SJCRH30 (cell line): ENCODE measurements at regions not wholly inside any gene's neighbourhood (a gene's known extent, or its start where the extent isn't known, plus 50 kb on each side); places are given as distances from the start of the nearest gene placed in this dataset.

Experiments
- DNase-seq, 2 experiments: peaks; one replicate each; pipeline ENCODE4 v3.0.0-alpha.2; 2015 to 2020
- H3K27ac ChIP-seq: fragments of 250-450 bp; sonication (Bioruptor Pico); 2 replicates; pipeline ENCODE4 v1.5.1; 2020; ENCODE audit warnings: mild to moderate bottlenecking, moderate library complexity
- H3K27me3 ChIP-seq: fragments of 250-450 bp; sonication (Bioruptor Pico); 2 replicates; pipeline ENCODE4 v1.5.1; 2020; ENCODE audit warnings: mild to moderate bottlenecking, moderate library complexity
- H3K36me3 ChIP-seq: fragments of 250-450 bp; sonication (Bioruptor Pico); 2 replicates; pipeline ENCODE4 v1.5.1; 2020; ENCODE audit warnings: mild to moderate bottlenecking, moderate library complexity
- H3K4me1 ChIP-seq: fragments of 250-450 bp; sonication (Bioruptor Pico); 2 replicates; pipeline ENCODE4 v1.5.1; 2020; ENCODE audit warnings: mild to moderate bottlenecking, moderate library complexity
- H3K4me3 ChIP-seq: fragments of 250-450 bp; sonication (Bioruptor Pico); 2 replicates; pipeline ENCODE4 v1.5.1; 2020; ENCODE audit warnings: mild to moderate bottlenecking, moderate library complexity
- H3K9me3 ChIP-seq: fragments of 250-450 bp; sonication (Bioruptor Pico); replicated peaks from 2 replicates; pipeline ENCODE4 v1.5.1; 2020; ENCODE audit warnings: mild to moderate bottlenecking, moderate library complexity

DNA sequence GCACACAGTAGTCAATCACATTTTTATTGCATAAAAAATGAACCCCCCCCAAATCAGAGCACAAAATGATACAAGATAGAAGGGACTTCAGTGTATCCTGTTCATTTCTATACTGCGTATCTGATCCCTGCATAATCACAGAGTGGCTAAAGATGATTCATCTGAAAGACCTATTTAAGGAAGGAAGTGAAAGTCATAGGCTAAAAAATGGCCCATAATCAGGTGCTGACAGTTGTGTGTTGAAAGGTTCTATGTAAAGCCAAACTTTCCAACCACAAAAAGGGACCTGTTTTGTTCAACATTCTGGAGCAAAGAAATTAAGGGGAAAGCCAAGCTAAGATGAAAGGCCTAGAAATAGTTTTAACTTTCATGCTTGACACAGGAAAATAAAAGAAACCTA lies 147.8 kb upstream of the ATP2B1 start:
- Histone ChIP-seq H3K36me3 (0 out of 2 replicates have a peak, but pooled peaks cover 2% of the 10 kb centered on the region), H3K9me3 (no peaks in the 10 kb centered on the region), H3K27me3 (no peaks in the 10 kb centered on the region), H3K4me1 (peaks cover 5% of the 10 kb centered on the region), H3K27ac (no peak overlapping the region), H3K4me3 (no peak overlapping the region)
- peak in 1 of 2 experiments; percentile 34 for DNase-seq

- Histone ChIP-seq H3K36me3 (no peaks in the 10 kb centered on the region), H3K4me1 (no peaks in the 10 kb centered on the region), H3K27me3 (no peaks in the 10 kb centered on the region), H3K4me3 (no peak overlapping the region), H3K9me3 (no peaks in the 10 kb centered on the region), H3K27ac (no peak overlapping the region)
- DNase-seq: no peak
Observed at GRCh38 chr12:89848732-89849131, 140.1 kb upstream of the ATP2B1 start.

- H3K36me3 ChIP-seq: no peaks in the 10 kb centered on the region
- no peaks in the 10 kb centered on the region for H3K9me3 ChIP-seq
- H3K27me3 ChIP-seq: no peaks in the 10 kb centered on the region
- no peak overlapping the region for H3K4me3 ChIP-seq
- no peaks in the 10 kb centered on the region for H3K4me1 ChIP-seq
- H3K27ac ChIP-seq: no peak overlapping the region
- DNase-seq: no peak
Observed at GRCh38 chr12:89846473-89847055, 137.9 kb upstream of the ATP2B1 start.

GRCh38 chr12:89845767-89846166 lies 137.1 kb upstream of the ATP2B1 start:
- no peaks in the 10 kb centered on the region for H3K36me3 ChIP-seq
- no peaks in the 10 kb centered on the region for H3K4me1 ChIP-seq
- no peak for DNase-seq
- H3K4me3 ChIP-seq: no peak overlapping the region
- no peaks in the 10 kb centered on the region for H3K27me3 ChIP-seq
- H3K9me3 ChIP-seq: no peaks in the 10 kb centered on the region
- no peak overlapping the region for H3K27ac ChIP-seq

DNA sequence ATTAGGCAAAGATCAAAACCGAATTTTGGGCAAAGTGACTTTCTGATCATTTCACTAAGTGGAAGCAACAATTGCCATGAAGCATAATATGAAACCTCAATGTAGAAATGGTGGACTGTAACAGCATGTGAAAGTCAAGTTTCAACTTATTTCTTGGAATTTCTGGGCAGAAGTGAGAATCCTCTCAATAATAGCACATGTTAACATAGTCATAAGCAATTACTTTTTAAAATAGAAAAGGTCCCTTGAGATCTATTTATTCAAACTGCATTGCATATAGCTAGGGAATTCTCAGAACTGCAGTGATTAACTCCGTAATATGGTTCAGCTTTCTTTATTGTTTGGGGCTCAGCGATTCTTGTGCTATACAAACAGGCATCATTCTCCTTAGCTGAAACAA lies 136.7 kb upstream of the ATP2B1 start:
- Histone ChIP-seq H3K27ac (no peak overlapping the region), H3K4me3 (no peak overlapping the region), H3K27me3 (no peaks in the 10 kb centered on the region)

GRCh38 chr12:89844539-89844938 lies 135.9 kb upstream of the ATP2B1 start:
- H3K4me3 ChIP-seq: no peak overlapping the region

More for the DNA sequence above, 136.7 kb upstream of the ATP2B1 start:
- DNase-seq: no peak
- H3K36me3 ChIP-seq: no peaks in the 10 kb centered on the region
- no peaks in the 10 kb centered on the region for H3K9me3 ChIP-seq
- no peaks in the 10 kb centered on the region for H3K4me1 ChIP-seq

DNA sequence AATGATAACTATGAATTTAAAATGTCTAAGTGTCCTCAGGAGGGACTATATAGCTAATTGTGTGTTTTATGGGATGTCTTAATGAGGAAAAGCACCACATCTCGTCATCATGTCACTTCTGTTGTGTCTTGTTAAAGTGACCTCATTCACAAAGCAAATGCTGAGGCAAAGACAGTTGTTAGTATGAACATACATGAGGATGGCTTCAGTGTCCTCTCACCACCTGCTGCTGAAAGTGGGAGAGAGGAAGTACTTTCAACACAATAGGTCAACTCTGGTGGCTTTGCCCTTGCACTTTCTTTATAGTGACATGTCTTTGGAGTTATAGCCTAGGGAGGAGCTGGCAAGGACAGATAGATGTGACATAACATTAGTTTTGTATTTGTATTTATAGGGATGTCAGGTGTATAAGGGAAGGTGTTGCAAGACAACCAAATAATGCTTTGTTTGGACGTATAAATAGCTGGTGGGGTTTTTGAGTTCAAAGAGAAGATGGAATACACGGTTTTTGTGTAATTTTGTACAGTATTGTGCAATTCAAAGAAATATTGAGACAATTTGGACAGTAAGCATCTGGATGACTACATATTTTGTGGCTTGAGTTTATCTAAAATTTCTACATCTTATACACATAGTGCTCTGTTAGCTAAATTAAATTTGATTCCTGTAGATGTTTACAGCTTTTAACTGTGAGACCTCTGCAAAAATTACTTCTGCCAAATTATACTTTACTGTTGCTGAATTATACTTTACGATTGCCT lies 131.7 kb upstream of the ATP2B1 start:
- Histone ChIP-seq H3K27me3 (no peaks in the 10 kb centered on the region), H3K9me3 (no peaks in the 10 kb centered on the region), H3K36me3 (no peaks in the 10 kb centered on the region), H3K4me3 (no peak overlapping the region), H3K4me1 (peaks cover 10% of the 10 kb centered on the region; the same call in 1 of the 2 replicates), H3K27ac (no peak overlapping the region)
- no peak for DNase-seq

More at GRCh38 chr12:89844539-89844938, 135.9 kb upstream of the ATP2B1 start:
- Histone ChIP-seq H3K9me3 (no peaks in the 10 kb centered on the region), H3K27ac (no peak overlapping the region), H3K27me3 (no peaks in the 10 kb centered on the region), H3K4me1 (no peaks in the 10 kb centered on the region), H3K36me3 (no peaks in the 10 kb centered on the region)
- no peak for DNase-seq

DNA sequence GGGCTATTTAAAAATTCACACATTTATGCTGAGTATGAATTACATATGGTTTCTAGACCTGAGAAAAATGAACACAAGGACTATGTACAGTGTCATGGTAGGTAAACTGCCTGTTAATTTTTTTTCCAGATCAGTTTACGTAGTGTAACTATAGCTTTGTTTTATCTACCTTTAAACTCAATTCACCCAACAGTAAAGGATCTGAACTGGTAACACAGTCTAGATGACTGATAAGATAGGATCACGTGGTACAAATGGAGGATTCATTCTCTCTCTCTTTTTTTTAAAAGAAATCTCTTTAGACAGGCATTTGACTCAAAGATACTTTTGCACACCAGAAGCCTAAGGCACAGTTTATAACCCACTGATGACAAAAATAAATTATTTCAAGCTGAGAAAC lies 130.8 kb upstream of the ATP2B1 start:
- Histone ChIP-seq H3K36me3 (no peaks in the 10 kb centered on the region), H3K27me3 (no peaks in the 10 kb centered on the region), H3K4me1 (peaks cover 10% of the 10 kb centered on the region; the same call in 1 of the 2 replicates), H3K27ac (no peak overlapping the region), H3K9me3 (no peaks in the 10 kb centered on the region), H3K4me3 (no peak overlapping the region)
- DNase-seq: no peak

- H3K4me1 ChIP-seq: peaks cover 10% of the 10 kb centered on the region; the same call in 1 of the 2 replicates
- DNase-seq: peak in 1 of 2 experiments; percentile 23
- H3K27ac ChIP-seq: no peak overlapping the region
- H3K27me3 ChIP-seq: no peaks in the 10 kb centered on the region
- H3K4me3 ChIP-seq: no peak overlapping the region
- no peaks in the 10 kb centered on the region for H3K36me3 ChIP-seq
- no peaks in the 10 kb centered on the region for H3K9me3 ChIP-seq
Observed at GRCh38 chr12:89838833-89839232, 130.2 kb upstream of the ATP2B1 start.

DNA sequence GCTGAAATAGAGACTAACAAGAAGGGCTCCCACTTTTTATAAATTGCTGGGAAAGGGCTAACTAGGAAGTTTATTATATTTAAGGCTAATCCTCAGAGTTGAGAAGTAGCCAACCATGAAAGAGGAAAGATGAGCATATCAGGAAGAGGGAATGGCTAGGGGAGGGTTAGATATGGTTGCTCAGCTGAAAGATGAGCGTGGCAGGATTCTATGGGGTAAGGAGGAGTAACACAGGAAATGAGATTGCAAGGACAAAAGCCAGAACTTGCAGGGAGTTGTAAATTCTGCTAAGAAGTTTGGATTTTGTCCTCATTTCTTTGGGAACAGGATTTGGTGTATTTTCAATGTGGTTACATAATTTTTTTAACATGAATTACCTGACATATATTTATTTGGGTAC lies 127.4 kb upstream of the ATP2B1 start:
- Histone ChIP-seq H3K36me3 (no peaks in the 10 kb centered on the region), H3K27ac (no peak overlapping the region), H3K4me1 (peaks cover 13% of the 10 kb centered on the region; the same call in 1 of the 2 replicates), H3K4me3 (no peak overlapping the region), H3K9me3 (no peaks in the 10 kb centered on the region), H3K27me3 (no peaks in the 10 kb centered on the region)
- no peak for DNase-seq

DNA sequence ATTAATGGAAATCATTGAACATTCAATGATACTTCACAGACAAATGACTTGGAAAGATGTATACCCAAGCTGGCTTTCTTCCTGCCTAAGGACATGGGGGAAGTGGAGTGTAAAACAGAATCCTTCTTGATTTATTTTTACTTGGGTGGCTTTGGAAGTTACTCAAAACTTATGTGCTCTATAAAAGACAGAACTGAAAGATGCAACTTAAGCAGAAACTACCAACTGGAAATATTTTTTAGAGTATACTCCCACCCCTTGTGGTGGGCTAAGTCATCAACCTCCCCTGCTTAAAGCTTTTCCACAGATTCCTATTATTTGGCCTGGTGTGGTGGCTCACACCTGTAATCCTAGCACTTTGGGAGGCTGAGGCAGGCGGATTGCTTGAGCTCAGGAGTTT lies 126.0 kb upstream of the ATP2B1 start:
- no peak for DNase-seq
- Histone ChIP-seq H3K36me3 (no peaks in the 10 kb centered on the region), H3K4me1 (peaks cover 23% of the 10 kb centered on the region), H3K9me3 (no peaks in the 10 kb centered on the region), H3K27ac (no peak overlapping the region), H3K27me3 (no peaks in the 10 kb centered on the region), H3K4me3 (no peak overlapping the region)

- Histone ChIP-seq H3K27ac (no peak overlapping the region), H3K27me3 (no peaks in the 10 kb centered on the region)
- DNase-seq: no peak
Observed at GRCh38 chr12:89833337-89834252, 125.0 kb upstream of the ATP2B1 start.

DNA sequence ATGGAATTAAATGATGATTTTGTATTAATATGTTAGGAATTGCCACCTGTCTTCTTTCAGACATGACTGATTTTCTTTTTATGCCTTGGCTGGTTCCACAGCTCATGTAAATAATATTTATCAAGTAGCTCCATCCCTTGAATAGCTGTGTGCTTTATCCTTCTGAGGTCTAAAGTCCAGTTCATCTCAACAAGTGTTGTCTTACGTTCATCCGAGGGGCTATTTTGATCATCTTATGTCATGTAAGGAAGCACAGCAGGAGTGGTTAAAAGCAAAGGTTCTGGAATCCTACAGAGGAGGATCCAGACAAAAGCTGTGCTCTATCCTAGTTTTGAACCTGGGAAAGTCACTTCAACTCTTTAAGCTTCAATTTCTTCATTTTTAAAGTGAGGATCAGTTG lies 123.7 kb upstream of the ATP2B1 start:
- Histone ChIP-seq H3K4me1 (peaks cover 36% of the 10 kb centered on the region), H3K9me3 (no peaks in the 10 kb centered on the region; the same call in 1 of the 2 replicates), H3K36me3 (no peaks in the 10 kb centered on the region; the same call in 1 of the 2 replicates), H3K27me3 (no peaks in the 10 kb centered on the region), H3K27ac (no peak overlapping the region), H3K4me3 (no peak overlapping the region)
- no peak for DNase-seq

More at GRCh38 chr12:89833337-89834252, 125.0 kb upstream of the ATP2B1 start:
- H3K4me3 ChIP-seq: no peak overlapping the region
- H3K36me3 ChIP-seq: no peaks in the 10 kb centered on the region; the same call in 1 of the 2 replicates
- H3K9me3 ChIP-seq: no peaks in the 10 kb centered on the region; the same call in 1 of the 2 replicates
- peaks cover 25% of the 10 kb centered on the region for H3K4me1 ChIP-seq

GRCh38 chr12:89831310-89832095 lies 122.9 kb upstream of the ATP2B1 start:
- peaks cover 45% of the 10 kb centered on the region for H3K4me1 ChIP-seq
- H3K27ac ChIP-seq: no peak overlapping the region
- no peaks in the 10 kb centered on the region for H3K27me3 ChIP-seq
- no peak for DNase-seq
- no peaks in the 10 kb centered on the region; the same call in 1 of the 2 replicates for H3K36me3 ChIP-seq
- no peak overlapping the region for H3K4me3 ChIP-seq
- H3K9me3 ChIP-seq: no peaks in the 10 kb centered on the region; the same call in 1 of the 2 replicates
